ENCODE measurements at regions not wholly inside any gene's neighbourhood (a gene's known extent, or its start where the extent isn't known, plus 50 kb on each side); places are given as distances from the start of the nearest gene placed in this dataset.
"Not testable (repeated sequence)": the region's sequence is repeated elsewhere in the genome, so short reads cannot be mapped to it uniquely, and the experiment has no call there.

- no peaks in the 10 kb centered on the region for H3K9me3 Mint-ChIP-seq
- peaks cover 3 to 17% of the 10 kb centered on the region in 2 donors for H3K27me3 Mint-ChIP-seq
- ATAC-seq (replicated peaks) (no peak), DNase-seq (no peak)
- H3K4me3 Mint-ChIP-seq, result no peak overlapping the region
- no peaks in the 10 kb centered on the region for H3K36me3 Mint-ChIP-seq (ENCODE audit: insufficient read depth)
- no peak overlapping the region for H3K27ac Mint-ChIP-seq
- no peaks in the 10 kb centered on the region for H3K4me1 Mint-ChIP-seq (ENCODE audit: low read depth in 2 of 2)
These were observed 93.0 kb upstream of the CTAGE1 start for GRCh38 chr18:22510697-22511096.

- Mint-ChIP-seq H3K4me3 (no peak overlapping the region), H3K4me1 (ENCODE audit: low read depth in 2 of 2) (no peaks in the 10 kb centered on the region), H3K27ac (no peak overlapping the region), H3K9me3 (no peaks in the 10 kb centered on the region), H3K36me3 (ENCODE audit: insufficient read depth) (no peaks in the 10 kb centered on the region), H3K27me3 (peaks cover 6 to 17% of the 10 kb centered on the region in 2 donors)
- ATAC-seq (replicated peaks), result no peak
- DNase-seq, result no peak
These were observed 96.2 kb upstream of the CTAGE1 start for GRCh38 chr18:22513721-22514481.

- ATAC-seq (replicated peaks) (no peak), DNase-seq (no peak)
- H3K4me1 Mint-ChIP-seq (ENCODE audit: low read depth in 2 of 2), result no peaks in the 10 kb centered on the region
- no peak overlapping the region for H3K27ac Mint-ChIP-seq
- H3K27me3 Mint-ChIP-seq, result peaks cover 6 to 17% of the 10 kb centered on the region in 2 donors
- no peaks in the 10 kb centered on the region for H3K36me3 Mint-ChIP-seq (ENCODE audit: insufficient read depth)
- no peaks in the 10 kb centered on the region for H3K9me3 Mint-ChIP-seq
- H3K4me3 Mint-ChIP-seq, result no peak overlapping the region
These were observed 96.9 kb upstream of the CTAGE1 start for GRCh38 chr18:22514655-22515054.

GRCh38 chr18:22515250-22515649, 97.5 kb upstream of the CTAGE1 start:
- no peak for ATAC-seq (replicated peaks)
- no peaks in the 10 kb centered on the region for H3K9me3 Mint-ChIP-seq
- H3K4me1 Mint-ChIP-seq (ENCODE audit: low read depth in 2 of 2), result no peaks in the 10 kb centered on the region
- no peak overlapping the region for H3K4me3 Mint-ChIP-seq
- no peaks in the 10 kb centered on the region for H3K36me3 Mint-ChIP-seq (ENCODE audit: insufficient read depth)
- H3K27ac Mint-ChIP-seq, result no peak overlapping the region
- no peak for DNase-seq
- peaks cover 6 to 17% of the 10 kb centered on the region in 2 donors for H3K27me3 Mint-ChIP-seq

DNA sequence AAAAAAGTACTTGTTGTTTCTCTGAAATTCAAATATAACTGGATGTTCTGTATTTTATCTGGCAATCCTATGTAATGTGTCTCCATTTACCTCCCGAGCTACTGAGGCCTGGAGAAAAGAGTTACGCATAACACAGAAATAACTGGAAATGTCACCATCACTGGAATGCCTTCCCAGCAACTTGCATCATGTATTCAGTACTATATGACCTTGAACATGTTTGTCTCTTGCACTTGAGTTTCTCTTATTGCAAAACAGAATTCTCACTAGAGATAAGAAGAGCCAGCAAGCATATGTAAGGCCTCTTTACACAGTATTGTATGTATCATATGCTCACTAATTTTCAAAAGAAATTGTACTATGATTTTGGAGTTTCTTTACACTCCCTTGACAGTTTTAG, 99.6 kb upstream of the CTAGE1 start:
- Mint-ChIP-seq H3K27ac (no peak overlapping the region), H3K9me3 (no peaks in the 10 kb centered on the region), H3K36me3 (ENCODE audit: insufficient read depth) (no peaks in the 10 kb centered on the region), H3K27me3 (peaks cover 6 to 25% of the 10 kb centered on the region in 2 donors), H3K4me3 (no peak overlapping the region), H3K4me1 (ENCODE audit: low read depth in 2 of 2) (no peaks in the 10 kb centered on the region)
- DNase-seq, result no peak
- no peak for ATAC-seq (replicated peaks)

- DNase-seq, result no peak
- no peak overlapping the region for H3K27ac Mint-ChIP-seq
- no peaks in the 10 kb centered on the region for H3K9me3 Mint-ChIP-seq
- no peaks in the 10 kb centered on the region for H3K36me3 Mint-ChIP-seq (ENCODE audit: insufficient read depth)
- no peak overlapping the region for H3K4me3 Mint-ChIP-seq
- H3K4me1 Mint-ChIP-seq (ENCODE audit: low read depth in 2 of 2), result no peaks in the 10 kb centered on the region
- ATAC-seq (replicated peaks), result no peak
- H3K27me3 Mint-ChIP-seq, result peaks cover 10 to 15% of the 10 kb centered on the region in 2 donors
These were observed 103.5 kb upstream of the CTAGE1 start for GRCh38 chr18:22521026-22521707.

DNA sequence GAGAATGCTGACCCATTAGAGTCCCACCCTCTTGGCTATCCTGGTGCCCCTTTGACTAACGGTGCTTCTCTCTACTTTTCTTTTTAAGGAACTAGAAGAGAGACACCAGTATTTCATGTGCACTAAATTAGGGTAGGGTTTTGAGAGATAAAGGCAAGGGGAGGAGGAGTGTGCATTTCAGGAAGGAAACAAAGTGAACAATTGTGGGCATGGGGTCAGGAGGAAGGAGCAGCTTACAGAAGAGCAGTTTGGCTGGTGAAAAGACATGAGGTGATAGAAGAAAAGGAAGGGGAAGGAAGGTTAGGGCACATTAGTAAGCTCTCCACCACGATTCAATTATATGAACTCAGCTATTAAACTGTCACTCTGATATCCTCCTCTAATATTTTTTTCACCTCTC, 105.8 kb upstream of the CTAGE1 start:
- no peaks in the 10 kb centered on the region for H3K36me3 Mint-ChIP-seq (ENCODE audit: insufficient read depth)
- peaks cover 16 to 19% of the 10 kb centered on the region in 2 donors for H3K27me3 Mint-ChIP-seq

DNA sequence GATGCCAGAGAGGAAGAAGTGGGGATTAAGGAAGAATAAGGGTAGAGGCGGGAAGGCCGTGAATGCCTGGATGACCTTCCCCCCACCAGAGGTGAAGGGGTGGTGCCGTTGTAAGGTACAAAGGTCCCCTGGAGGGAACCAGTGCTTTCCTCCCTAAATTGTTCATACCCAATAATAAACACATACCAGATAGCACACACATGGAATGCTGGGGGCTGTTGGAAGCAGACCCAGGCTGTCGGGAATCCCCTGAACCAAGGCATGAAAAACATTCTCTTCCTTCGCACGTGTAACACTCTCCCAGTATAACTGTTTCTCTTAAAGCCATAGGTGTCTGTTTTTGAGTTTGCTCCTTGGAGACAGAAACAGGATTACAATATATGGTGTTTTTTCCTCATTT, 107.1 kb upstream of the CTAGE1 start:
- DNase-seq (no peak), ATAC-seq (replicated peaks) (no peak)
- no peaks in the 10 kb centered on the region for H3K9me3 Mint-ChIP-seq
- no peaks in the 10 kb centered on the region for H3K4me1 Mint-ChIP-seq (ENCODE audit: low read depth in 2 of 2)
- no peak overlapping the region for H3K27ac Mint-ChIP-seq
- peaks cover 17 to 19% of the 10 kb centered on the region in 2 donors for H3K27me3 Mint-ChIP-seq
- H3K4me3 Mint-ChIP-seq, result no peak overlapping the region
- no peaks in the 10 kb centered on the region for H3K36me3 Mint-ChIP-seq (ENCODE audit: insufficient read depth)

More for the DNA sequence above, 105.8 kb upstream of the CTAGE1 start:
- H3K9me3 Mint-ChIP-seq, result no peaks in the 10 kb centered on the region
- ATAC-seq (replicated peaks) (no peak), DNase-seq (no peak)
- peak overlapping the region in 1 of 2 donors; percentile 25 for H3K27ac Mint-ChIP-seq
- H3K4me3 Mint-ChIP-seq, result no peak overlapping the region
- H3K4me1 Mint-ChIP-seq (ENCODE audit: low read depth in 2 of 2), result no peaks in the 10 kb centered on the region

- ATAC-seq (replicated peaks) (no peak), DNase-seq (no peak)
- Mint-ChIP-seq H3K4me3 (no peak overlapping the region), H3K4me1 (ENCODE audit: low read depth in 2 of 2) (no peaks in the 10 kb centered on the region), H3K27ac (no peak overlapping the region), H3K27me3 (peaks cover 17 to 19% of the 10 kb centered on the region in 2 donors), H3K36me3 (ENCODE audit: insufficient read depth) (no peaks in the 10 kb centered on the region), H3K9me3 (no peaks in the 10 kb centered on the region)
These were observed 107.6 kb upstream of the CTAGE1 start for GRCh38 chr18:22525313-22525712.

- peaks cover 17 to 18% of the 10 kb centered on the region in 2 donors for H3K27me3 Mint-ChIP-seq
- no peaks in the 10 kb centered on the region for H3K9me3 Mint-ChIP-seq
- H3K27ac Mint-ChIP-seq, result no peak overlapping the region
- no peaks in the 10 kb centered on the region for H3K36me3 Mint-ChIP-seq (ENCODE audit: insufficient read depth)
- H3K4me1 Mint-ChIP-seq (ENCODE audit: low read depth in 2 of 2), result no peaks in the 10 kb centered on the region
- DNase-seq (no peak), ATAC-seq (replicated peaks) (no peak)
- no peak overlapping the region for H3K4me3 Mint-ChIP-seq
These were observed 108.2 kb upstream of the CTAGE1 start for GRCh38 chr18:22525883-22526282.

- no peaks in the 10 kb centered on the region for H3K36me3 Mint-ChIP-seq (ENCODE audit: insufficient read depth)
- no peak for ATAC-seq (replicated peaks)
These were observed 110.6 kb upstream of the CTAGE1 start for GRCh38 chr18:22528291-22528690.

GRCh38 chr18:22534706-22535105, 117.0 kb upstream of the CTAGE1 start:
- not testable (repeated sequence) for H3K9me3 Mint-ChIP-seq; ATAC-seq (replicated peaks); H3K27ac Mint-ChIP-seq; DNase-seq; H3K27me3 Mint-ChIP-seq; H3K4me3 Mint-ChIP-seq; H3K4me1 Mint-ChIP-seq (ENCODE audit: low read depth in 2 of 2); H3K36me3 Mint-ChIP-seq (ENCODE audit: insufficient read depth)

More at GRCh38 chr18:22528291-22528690, 110.6 kb upstream of the CTAGE1 start:
- Mint-ChIP-seq H3K4me1 (ENCODE audit: low read depth in 2 of 2) (no peaks in the 10 kb centered on the region), H3K27ac (no peak overlapping the region), H3K9me3 (no peaks in the 10 kb centered on the region), H3K27me3 (peaks cover 11 to 16% of the 10 kb centered on the region in 2 donors), H3K4me3 (no peak overlapping the region)
- DNase-seq, result no peak

GRCh38 chr18:22536558-22536957, 118.8 kb upstream of the CTAGE1 start:
- H3K36me3 Mint-ChIP-seq (ENCODE audit: insufficient read depth), result peaks cover 4% of the 10 kb centered on the region
- no peaks in the 10 kb centered on the region for H3K27me3 Mint-ChIP-seq
- no peak overlapping the region for H3K4me3 Mint-ChIP-seq
- no peak for ATAC-seq (replicated peaks)
- no peaks in the 10 kb centered on the region for H3K9me3 Mint-ChIP-seq
- H3K4me1 Mint-ChIP-seq (ENCODE audit: low read depth in 2 of 2), result no peaks in the 10 kb centered on the region
- no peak for DNase-seq
- H3K27ac Mint-ChIP-seq, result no peak overlapping the region

GRCh38 chr18:22538426-22538825, 120.7 kb upstream of the CTAGE1 start:
- H3K36me3 Mint-ChIP-seq (ENCODE audit: insufficient read depth), result peaks cover 4% of the 10 kb centered on the region

More at GRCh38 chr18:22538426-22538825, 120.7 kb upstream of the CTAGE1 start:
- Mint-ChIP-seq H3K27ac (no peak overlapping the region), H3K27me3 (no peaks in the 10 kb centered on the region), H3K9me3 (peaks cover 0 to 1% of the 10 kb centered on the region in 2 donors), H3K4me1 (ENCODE audit: low read depth in 2 of 2) (no peaks in the 10 kb centered on the region), H3K4me3 (no peak overlapping the region)
- ATAC-seq (replicated peaks) (no peak), DNase-seq (no peak)

Data from effector memory CD8-positive, alpha-beta T cell (primary cell).